ACC112 (cell line): ENCODE measurements at regions not wholly inside any gene's neighbourhood (a gene's known extent, or its start where the extent isn't known, plus 50 kb on each side); places are given as distances from the start of the nearest gene placed in this dataset.

ENCODE experiments used
- H2AFZ ChIP-seq: fragments of 200-600 bp; sonication (generic); one replicate; pipeline ENCODE4 v1.6.0; 2017; ENCODE audit warnings: antibody characterized with exemption, low read length; ENCODE audit not compliant: unreplicated experiment
- H3K27ac ChIP-seq: fragments of 200-600 bp; sonication (generic); 2 replicates; pipeline ENCODE4 v1.5.1; 2014; ENCODE audit warnings: low read depth, mild to moderate bottlenecking, antibody characterized with exemption, low read length, moderate library complexity
- H3K27me3 ChIP-seq: fragments of 200-600 bp; sonication (generic); 2 replicates; pipeline ENCODE4 v1.6.1; 2014; ENCODE audit warnings: mild to moderate bottlenecking, antibody characterized with exemption, low read length, moderate library complexity, mixed read lengths; ENCODE audit not compliant: insufficient read depth
- H3K36me3 ChIP-seq: fragments of 200-600 bp; sonication (generic); 2 replicates; pipeline ENCODE4 v1.6.1; 2016; ENCODE audit warnings: mild to moderate bottlenecking, antibody characterized with exemption, low read length, moderate library complexity, mixed read lengths; ENCODE audit not compliant: insufficient read depth
- H3K4me1 ChIP-seq: fragments of 200-600 bp; sonication (generic); one replicate; pipeline ENCODE4 v1.6.1; 2016; ENCODE audit warnings: low read length, mixed read lengths; ENCODE audit not compliant: insufficient read depth, unreplicated experiment, control insufficient read depth
- H3K4me3 ChIP-seq: fragments of 200-600 bp; sonication (generic); 2 replicates; pipeline ENCODE4 v1.5.1; 2014; ENCODE audit warnings: mild to moderate bottlenecking, low read depth, low read length
- H3K79me2 ChIP-seq: fragments of 200-600 bp; sonication (generic); one replicate; pipeline ENCODE4 v1.6.0; 2016; ENCODE audit warnings: low read length; ENCODE audit not compliant: control insufficient read depth, unreplicated experiment, insufficient read depth

GRCh38 chr3:190222360-190222759 lies 99.9 kb downstream of the CLDN1 start:
- Histone ChIP-seq H3K27ac (no peak overlapping the region), H3K4me3 (no peak overlapping the region), H3K79me2 (no peaks in the 10 kb centered on the region), H3K27me3 (no peaks in the 10 kb centered on the region), H3K36me3 (no peaks in the 10 kb centered on the region), H2AFZ (no peak overlapping the region), H3K4me1 (peaks cover under 1% of the 10 kb centered on the region)

GRCh38 chr3:190220362-190220761 lies 99.7 kb upstream of the P3H2 start:
- no peak overlapping the region for H2AFZ ChIP-seq
- H3K27me3 ChIP-seq = no peaks in the 10 kb centered on the region
- H3K79me2 ChIP-seq = no peaks in the 10 kb centered on the region
- no peak overlapping the region for H3K4me3 ChIP-seq
- no peaks in the 10 kb centered on the region for H3K36me3 ChIP-seq
- peaks cover 7% of the 10 kb centered on the region for H3K4me1 ChIP-seq
- H3K27ac ChIP-seq = no peak overlapping the region

GRCh38 chr3:190217081-190217480 lies 96.4 kb upstream of the P3H2 start:
- H3K79me2 ChIP-seq = no peaks in the 10 kb centered on the region
- H3K36me3 ChIP-seq = no peaks in the 10 kb centered on the region; the same call in 1 of the 2 replicates
- H3K27ac ChIP-seq = no peak overlapping the region
- no peaks in the 10 kb centered on the region for H3K27me3 ChIP-seq
- no peak overlapping the region for H2AFZ ChIP-seq
- no peak overlapping the region for H3K4me3 ChIP-seq
- H3K4me1 ChIP-seq = peaks cover 7% of the 10 kb centered on the region

GRCh38 chr3:190213727-190214126 lies 93.0 kb upstream of the P3H2 start:
- Histone ChIP-seq H2AFZ (no peak overlapping the region), H3K27ac (no peak overlapping the region), H3K79me2 (no peaks in the 10 kb centered on the region), H3K4me1 (peaks cover 11% of the 10 kb centered on the region), H3K27me3 (no peaks in the 10 kb centered on the region), H3K36me3 (no peaks in the 10 kb centered on the region; the same call in 1 of the 2 replicates), H3K4me3 (no peak overlapping the region)

- H3K27me3 ChIP-seq = no peaks in the 10 kb centered on the region
- no peak overlapping the region for H3K27ac ChIP-seq
- no peaks in the 10 kb centered on the region for H3K79me2 ChIP-seq
- H2AFZ ChIP-seq = no peak overlapping the region
- no peak overlapping the region for H3K4me3 ChIP-seq
- H3K4me1 ChIP-seq = peaks cover 9% of the 10 kb centered on the region
- H3K36me3 ChIP-seq = no peaks in the 10 kb centered on the region; the same call in 1 of the 2 replicates
Measured at GRCh38 chr3:190210608-190211007, 89.9 kb upstream of the P3H2 start.

GRCh38 chr3:190209533-190209932 lies 88.8 kb upstream of the P3H2 start:
- Histone ChIP-seq H3K36me3 (no peaks in the 10 kb centered on the region; the same call in 1 of the 2 replicates), H2AFZ (peak overlapping the region; percentile 59), H3K4me3 (no peak overlapping the region), H3K27ac (no peak overlapping the region), H3K27me3 (no peaks in the 10 kb centered on the region), H3K79me2 (no peaks in the 10 kb centered on the region), H3K4me1 (peaks cover 9% of the 10 kb centered on the region)

GRCh38 chr3:190208196-190208595 lies 87.5 kb upstream of the P3H2 start:
- no peak overlapping the region for H3K27ac ChIP-seq
- H3K36me3 ChIP-seq = no peaks in the 10 kb centered on the region
- no peaks in the 10 kb centered on the region for H3K79me2 ChIP-seq
- peak overlapping the region; percentile 24 for H2AFZ ChIP-seq
- H3K27me3 ChIP-seq = no peaks in the 10 kb centered on the region
- no peak overlapping the region for H3K4me3 ChIP-seq
- H3K4me1 ChIP-seq = peaks cover 9% of the 10 kb centered on the region

GRCh38 chr3:190205739-190206138 lies 85.0 kb upstream of the P3H2 start:
- peaks cover 13% of the 10 kb centered on the region for H3K4me1 ChIP-seq
- no peaks in the 10 kb centered on the region for H3K36me3 ChIP-seq
- H3K79me2 ChIP-seq = no peaks in the 10 kb centered on the region
- H3K27me3 ChIP-seq = no peaks in the 10 kb centered on the region
- H3K4me3 ChIP-seq = no peak overlapping the region
- H2AFZ ChIP-seq = no peak overlapping the region
- H3K27ac ChIP-seq = peak overlapping the region; percentile 1; the same call in 1 of the 2 replicates

- Histone ChIP-seq H3K79me2 (no peaks in the 10 kb centered on the region), H3K4me3 (no peak overlapping the region), H3K36me3 (no peaks in the 10 kb centered on the region), H3K4me1 (peaks cover 9% of the 10 kb centered on the region), H3K27ac (no peak overlapping the region), H3K27me3 (no peaks in the 10 kb centered on the region), H2AFZ (no peak overlapping the region)
Measured at GRCh38 chr3:190204200-190204599, 83.5 kb upstream of the P3H2 start.

GRCh38 chr3:190197346-190197763 lies 76.7 kb upstream of the P3H2 start:
- no peaks in the 10 kb centered on the region for H3K27me3 ChIP-seq
- no peaks in the 10 kb centered on the region for H3K36me3 ChIP-seq
- peak overlapping the region; percentile 57 for H2AFZ ChIP-seq
- H3K4me3 ChIP-seq = 0 out of 2 replicates have a peak overlapping the region, but pooled peaks have one; percentile 7
- H3K4me1 ChIP-seq = peaks cover 13% of the 10 kb centered on the region
- no peak overlapping the region for H3K27ac ChIP-seq
- no peaks in the 10 kb centered on the region for H3K79me2 ChIP-seq

- Histone ChIP-seq H3K36me3 (no peaks in the 10 kb centered on the region), H3K79me2 (no peaks in the 10 kb centered on the region), H2AFZ (no peak overlapping the region), H3K4me1 (peaks cover 11% of the 10 kb centered on the region), H3K4me3 (no peak overlapping the region), H3K27ac (no peak overlapping the region), H3K27me3 (no peaks in the 10 kb centered on the region)
Measured at GRCh38 chr3:190194506-190194905, 73.8 kb upstream of the P3H2 start.
